Loucy (cell line): ENCODE measurements at regions not wholly inside any gene's neighbourhood (a gene's known extent, or its start where the extent isn't known, plus 50 kb on each side); places are given as distances from the start of the nearest gene placed in this dataset.

Experiments
- EZH2phosphoT487 ChIP-seq: fragments of 200-600 bp; IDR thresholded peaks from 2 replicates; pipeline ENCODE4 v1.6.1; 2018; ENCODE audit warnings: antibody characterized with exemption, mild to moderate bottlenecking, moderate library complexity, borderline replicate concordance
- TF ChIP-seq, protein P1 (sequence below): fragments of 200-600 bp; sonication (generic); conservative IDR thresholded peaks from 2 replicates; pipeline ENCODE4 v1.5.1; 2014; ENCODE audit warnings: mild to moderate bottlenecking, antibody characterized with exemption, low read length

- TF ChIP-seq, protein P1, sequence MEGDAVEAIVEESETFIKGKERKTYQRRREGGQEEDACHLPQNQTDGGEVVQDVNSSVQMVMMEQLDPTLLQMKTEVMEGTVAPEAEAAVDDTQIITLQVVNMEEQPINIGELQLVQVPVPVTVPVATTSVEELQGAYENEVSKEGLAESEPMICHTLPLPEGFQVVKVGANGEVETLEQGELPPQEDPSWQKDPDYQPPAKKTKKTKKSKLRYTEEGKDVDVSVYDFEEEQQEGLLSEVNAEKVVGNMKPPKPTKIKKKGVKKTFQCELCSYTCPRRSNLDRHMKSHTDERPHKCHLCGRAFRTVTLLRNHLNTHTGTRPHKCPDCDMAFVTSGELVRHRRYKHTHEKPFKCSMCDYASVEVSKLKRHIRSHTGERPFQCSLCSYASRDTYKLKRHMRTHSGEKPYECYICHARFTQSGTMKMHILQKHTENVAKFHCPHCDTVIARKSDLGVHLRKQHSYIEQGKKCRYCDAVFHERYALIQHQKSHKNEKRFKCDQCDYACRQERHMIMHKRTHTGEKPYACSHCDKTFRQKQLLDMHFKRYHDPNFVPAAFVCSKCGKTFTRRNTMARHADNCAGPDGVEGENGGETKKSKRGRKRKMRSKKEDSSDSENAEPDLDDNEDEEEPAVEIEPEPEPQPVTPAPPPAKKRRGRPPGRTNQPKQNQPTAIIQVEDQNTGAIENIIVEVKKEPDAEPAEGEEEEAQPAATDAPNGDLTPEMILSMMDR: no peak
- no peak for TF ChIP-seq EZH2phosphoT487
Observed at GRCh38 chr6:113271437-113271836, 585.7 kb upstream of the MARCKS start.
